Fibroblast of mammary gland (primary cell): ENCODE measurements at regions not wholly inside any gene's neighbourhood (a gene's known extent, or its start where the extent isn't known, plus 50 kb on each side); places are given as distances from the start of the nearest gene placed in this dataset.

ENCODE experiments used
- DNase-seq: peaks from one replicate; pipeline ENCODE4 v3.0.0-alpha.2; 2010; ENCODE audit warnings: low read depth
- H3K4me3 ChIP-seq: 2 replicates; pipeline ENCODE4 v1.5.1; 2011; ENCODE audit warnings: low read depth, mild to moderate bottlenecking, low read length, moderate library complexity; ENCODE audit not compliant: control insufficient read depth
- CTCF ChIP-seq: conservative IDR thresholded peaks from 2 replicates; pipeline ENCODE4 v1.5.1; 2011; ENCODE audit warnings: low read depth, low read length, inconsistent platforms; ENCODE audit not compliant: control insufficient read depth, insufficient read depth

DNA sequence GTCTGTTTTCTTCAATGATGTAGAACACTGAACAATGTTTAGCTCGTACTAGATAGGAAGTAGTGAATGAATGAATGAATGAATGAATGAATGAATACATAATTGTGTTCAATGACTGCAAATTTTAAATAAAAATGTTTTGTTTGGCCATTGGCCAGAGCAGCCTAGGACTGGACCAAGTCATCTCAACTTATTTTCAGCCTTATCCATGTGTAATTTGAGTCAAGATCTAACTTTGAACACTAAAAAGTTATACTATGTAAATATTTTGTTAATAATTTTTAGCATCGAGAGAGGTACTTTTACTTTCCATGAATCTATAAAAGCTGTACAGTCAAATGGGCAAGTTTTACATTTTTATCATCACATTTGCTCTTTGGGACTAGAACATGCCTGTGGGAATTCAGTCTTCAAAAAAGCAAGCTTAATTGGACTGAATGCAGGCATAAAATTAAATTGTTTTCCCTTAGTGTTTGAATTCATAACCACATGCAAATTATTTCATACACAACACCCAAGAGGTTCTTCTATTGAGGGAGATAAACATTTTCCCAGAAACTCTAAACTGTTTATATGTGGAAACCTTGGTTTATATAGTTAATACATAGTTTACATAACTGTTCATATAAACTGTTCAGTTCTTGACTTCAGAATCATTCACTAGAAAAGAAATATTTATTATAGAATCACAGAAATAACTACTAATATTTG, 222.1 kb upstream of the ANO3 start:
- TF ChIP-seq CTCF: no peak
- no peak for DNase-seq
- no peak overlapping the region for H3K4me3 ChIP-seq

DNA sequence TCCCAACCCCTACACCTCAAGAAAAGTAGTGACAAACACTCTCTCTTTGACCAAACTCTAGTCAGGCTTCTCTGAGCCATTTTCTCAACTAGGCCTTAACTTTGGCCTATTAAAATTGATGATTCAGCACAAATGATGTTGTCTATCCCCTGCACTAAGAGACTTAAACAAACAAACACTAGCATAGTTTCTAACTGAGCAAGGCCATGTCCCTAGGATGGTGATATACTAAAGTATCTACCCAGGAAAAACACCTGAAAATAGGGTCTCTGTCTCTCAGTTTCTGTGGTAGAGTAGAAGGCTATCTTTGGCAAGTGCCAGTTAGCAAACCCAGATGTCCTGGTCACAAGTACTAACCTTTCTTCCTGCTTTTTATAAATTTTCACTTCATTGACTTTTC, 219.7 kb upstream of the ANO3 start:
- no peak for DNase-seq
- no peak overlapping the region for H3K4me3 ChIP-seq
- TF ChIP-seq CTCF: no peak

DNA sequence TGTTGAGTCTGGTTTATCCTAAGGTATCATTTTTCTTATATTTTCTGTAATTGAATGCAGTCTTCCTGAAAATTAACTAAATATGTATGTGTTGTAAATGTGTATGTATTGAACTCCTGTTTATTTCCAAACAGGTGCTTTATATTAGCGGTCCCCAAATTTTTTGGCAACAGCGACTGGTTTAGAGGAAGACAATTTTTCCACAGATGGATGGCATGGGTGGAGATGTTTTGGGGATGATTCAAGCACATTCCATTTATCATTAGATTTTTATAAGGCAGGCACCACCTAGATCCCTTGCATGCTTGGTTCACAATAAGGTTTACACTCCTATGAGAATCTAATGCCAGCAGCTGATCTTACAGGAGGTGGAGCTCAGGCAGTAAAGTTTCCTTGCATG, 210.5 kb upstream of the ANO3 start:
- DNase-seq: no peak
- no peak overlapping the region for H3K4me3 ChIP-seq
- TF ChIP-seq CTCF: no peak

DNA sequence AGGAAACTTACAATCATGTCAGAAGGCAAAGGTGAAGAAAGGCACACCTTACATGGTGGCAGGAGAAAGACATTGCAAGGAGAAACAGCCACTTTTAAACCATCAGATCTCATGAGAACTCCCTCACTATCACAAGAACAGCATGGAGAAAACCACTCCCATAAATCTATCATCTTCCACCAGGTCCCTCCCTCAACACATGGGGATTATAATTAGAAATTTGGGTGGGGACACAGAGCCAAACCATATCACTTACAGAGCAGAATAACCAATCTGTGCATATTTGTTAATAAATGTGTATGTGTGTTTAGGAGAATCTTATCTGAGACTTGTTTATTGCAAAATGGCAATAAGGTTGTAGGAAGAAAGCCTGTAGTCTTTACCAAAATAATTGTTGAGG, 205.2 kb upstream of the ANO3 start:
- H3K4me3 ChIP-seq: no peak overlapping the region
- no peak for TF ChIP-seq CTCF
- no peak for DNase-seq

DNA sequence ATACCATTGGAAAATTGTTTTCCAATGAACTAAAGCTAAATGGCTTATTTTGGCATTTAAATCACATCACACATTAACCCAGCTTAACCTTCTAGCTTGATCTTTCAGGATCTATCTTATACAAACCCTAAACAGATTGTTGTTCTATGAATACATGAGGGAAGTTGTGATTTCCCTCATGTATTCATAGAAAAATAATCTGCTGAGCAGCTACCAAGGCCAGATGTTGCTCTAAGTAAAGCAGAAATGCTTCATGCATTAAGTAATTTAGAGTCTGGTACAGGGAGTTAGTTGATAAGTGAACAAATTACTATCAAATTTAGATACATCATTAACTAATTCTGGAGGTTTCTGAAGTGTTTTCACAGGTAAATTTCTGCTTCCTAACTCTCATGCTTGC, 204.6 kb upstream of the ANO3 start:
- DNase-seq: no peak
- no peak for TF ChIP-seq CTCF
- H3K4me3 ChIP-seq: no peak overlapping the region

DNA sequence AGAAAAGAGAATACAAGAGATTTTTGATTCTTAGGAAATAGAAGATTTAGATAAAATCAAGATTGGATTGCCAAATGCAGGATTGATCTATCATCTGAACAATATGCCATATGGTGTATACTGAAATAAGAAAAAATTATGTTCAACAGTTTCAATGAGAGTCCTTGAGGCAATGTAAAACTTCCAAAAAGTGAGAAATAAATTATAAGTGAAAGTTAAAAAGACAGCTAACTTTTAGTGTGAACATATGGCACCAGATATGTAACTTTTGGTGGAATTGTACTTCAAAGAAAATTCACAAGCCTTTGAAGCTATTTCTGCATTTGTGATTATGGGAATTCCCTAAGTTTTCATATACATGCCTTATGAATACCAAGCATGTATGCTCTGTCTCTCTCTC, 200.5 kb upstream of the ANO3 start:
- no peak overlapping the region for H3K4me3 ChIP-seq
- TF ChIP-seq CTCF: no peak
- no peak for DNase-seq

- TF ChIP-seq CTCF: no peak
- no peak for DNase-seq
- no peak overlapping the region for H3K4me3 ChIP-seq
Measured at GRCh38 chr11:26134053-26134452, 197.9 kb upstream of the ANO3 start.
